H9 (cell line): ENCODE measurements at regions not wholly inside any gene's neighbourhood (a gene's known extent, or its start where the extent isn't known, plus 50 kb on each side); places are given as distances from the start of the nearest gene placed in this dataset.

ENCODE experiments used
- DNase-seq: peaks from one replicate; pipeline ENCODE4 v3.0.0-alpha.2; 2017
- H2AFZ ChIP-seq: one replicate; pipeline ENCODE4 v1.6.1; 2013; ENCODE audit warnings: mild to moderate bottlenecking, low read length, control low read depth, moderate library complexity
- H2AK5ac ChIP-seq: 2 replicates; pipeline ENCODE4 v1.6.1; 2013; ENCODE audit warnings: low read length, control low read depth, mixed read lengths; ENCODE audit not compliant: insufficient read length
- H2BK120ac ChIP-seq: one replicate; pipeline ENCODE4 v1.6.1; 2013; ENCODE audit warnings: low read depth, mild to moderate bottlenecking, low read length, control low read depth, inconsistent platforms; ENCODE audit not compliant: poor library complexity, severe bottlenecking
- H2BK12ac ChIP-seq: 2 replicates; pipeline ENCODE4 v1.6.1; 2013; ENCODE audit warnings: low read length, control low read depth, mixed read lengths, low read depth; ENCODE audit not compliant: insufficient read length
- H2BK15ac ChIP-seq: 2 replicates; pipeline ENCODE4 v1.6.1; 2013; ENCODE audit warnings: low read depth, low read length, control low read depth
- H2BK20ac ChIP-seq: one replicate; pipeline ENCODE4 v1.6.1; 2013; ENCODE audit warnings: low read depth, mild to moderate bottlenecking, low read length, control low read depth, inconsistent platforms; ENCODE audit not compliant: poor library complexity, severe bottlenecking
- H2BK5ac ChIP-seq: 2 replicates; pipeline ENCODE4 v1.6.1; 2013; ENCODE audit warnings: low read length, control low read depth, mixed read lengths; ENCODE audit not compliant: insufficient read length
- H3K14ac ChIP-seq: 2 replicates; pipeline ENCODE4 v1.6.1; 2013; ENCODE audit warnings: low read length, control low read depth; ENCODE audit not compliant: insufficient read depth
- H3K18ac ChIP-seq: 2 replicates; pipeline ENCODE4 v1.6.1; 2013; ENCODE audit warnings: low read depth, mild to moderate bottlenecking, mixed read lengths, low read length, control low read depth; ENCODE audit not compliant: insufficient read length
- H3K23ac ChIP-seq: 2 replicates; pipeline ENCODE4 v1.6.1; 2013; ENCODE audit warnings: low read length, control low read depth, mixed read lengths, low read depth; ENCODE audit not compliant: insufficient read length
- H3K23me2 ChIP-seq: 2 replicates; pipeline ENCODE4 v1.6.1; 2013; ENCODE audit warnings: low read depth, mild to moderate bottlenecking, mixed read lengths, low read length, control low read depth; ENCODE audit not compliant: insufficient read length, poor library complexity, severe bottlenecking
- H3K27ac ChIP-seq: 2 replicates; pipeline ENCODE4 v1.5.1; 2013; ENCODE audit warnings: low read length, control low read depth, mixed read lengths, low read depth; ENCODE audit not compliant: insufficient read length
- H3K27me3 ChIP-seq: 2 replicates; pipeline ENCODE4 v1.6.1; 2013; ENCODE audit warnings: low read length, control low read depth, inconsistent platforms; ENCODE audit not compliant: insufficient read depth
- H3K4ac ChIP-seq: 2 replicates; pipeline ENCODE4 v1.6.1; 2013; ENCODE audit warnings: low read depth, mild to moderate bottlenecking, control low read depth, inconsistent platforms, low read length, moderate library complexity
- H3K4me1 ChIP-seq: 2 replicates; pipeline ENCODE4 v1.6.1; 2013; ENCODE audit warnings: low read length, control low read depth, inconsistent platforms; ENCODE audit not compliant: insufficient read depth
- H3K4me2 ChIP-seq: 2 replicates; pipeline ENCODE4 v1.6.1; 2013; ENCODE audit warnings: low read length, control low read depth, mixed read lengths; ENCODE audit not compliant: insufficient read length, insufficient read depth
- H3K56ac ChIP-seq: 2 replicates; pipeline ENCODE4 v1.6.1; 2013; ENCODE audit warnings: low read depth, mild to moderate bottlenecking, mixed read lengths, low read length, control low read depth; ENCODE audit not compliant: insufficient read length
- H3K79me1 ChIP-seq: 2 replicates; pipeline ENCODE4 v1.6.1; 2013; ENCODE audit warnings: low read depth, mild to moderate bottlenecking, moderate library complexity, low read length, control low read depth, inconsistent platforms; ENCODE audit not compliant: insufficient read depth, poor library complexity, severe bottlenecking
- H3K79me2 ChIP-seq: 2 replicates; pipeline ENCODE4 v1.6.1; 2013; ENCODE audit warnings: low read length, control low read depth, inconsistent platforms; ENCODE audit not compliant: insufficient read depth
- H3K9ac ChIP-seq: 2 replicates; pipeline ENCODE4 v1.6.1; 2013; ENCODE audit warnings: low read length, control low read depth, mixed read lengths; ENCODE audit not compliant: insufficient read length; ENCODE audit errors: extremely low read depth
- H3K9me3 ChIP-seq: one replicate; pipeline ENCODE4 v1.6.1; 2013; ENCODE audit warnings: low read depth, low read length, inconsistent platforms; ENCODE audit not compliant: control insufficient read depth
- H3T11ph ChIP-seq: one replicate; pipeline ENCODE4 v1.6.1; 2013; ENCODE audit warnings: mild to moderate bottlenecking, low read length, control low read depth, inconsistent platforms
- H4K20me1 ChIP-seq: one replicate; pipeline ENCODE4 v1.6.1; 2013; ENCODE audit not compliant: control insufficient read depth, insufficient read length, insufficient read depth
- H4K5ac ChIP-seq: 2 replicates; pipeline ENCODE4 v1.6.1; 2013; ENCODE audit warnings: low read depth, mild to moderate bottlenecking, mixed read lengths, low read length, control low read depth; ENCODE audit not compliant: insufficient read length
- H4K8ac ChIP-seq: replicated peaks from 2 replicates; pipeline ENCODE4 v1.6.1; 2013; ENCODE audit warnings: low read length, control low read depth, mixed read lengths, low read depth; ENCODE audit not compliant: insufficient read length
- H4K91ac ChIP-seq: 2 replicates; pipeline ENCODE4 v1.6.1; 2013; ENCODE audit warnings: low read depth, mild to moderate bottlenecking, moderate library complexity, mixed read lengths, low read length, control low read depth; ENCODE audit not compliant: insufficient read length
- H3K27ac Mint-ChIP-seq, 3 experiments: 2 replicates in 2 of 3; 3 replicates in 1 of 3; pipeline ENCODE4 v1.8.0; 2020 to 2021; ENCODE audit warnings: mixed read lengths in 3 of 3, mild to moderate bottlenecking in 1 of 3, moderate library complexity in 1 of 3
- H3K27me3 Mint-ChIP-seq: 2 replicates; pipeline ENCODE4 v1.8.0; 2021; ENCODE audit warnings: low read depth, mild to moderate bottlenecking, moderate library complexity, mixed read lengths
- H3K36me3 Mint-ChIP-seq, 3 experiments: 2 replicates in 2 of 3; 3 replicates in 1 of 3; pipeline ENCODE4 v1.8.0; 2020 to 2021; ENCODE audit warnings: low read depth in 3 of 3, mixed read lengths in 3 of 3; ENCODE audit not compliant: insufficient read depth in 1 of 3
- H3K4me1 Mint-ChIP-seq, 2 experiments: 2 replicates each; pipeline ENCODE4 v1.8.0; 2020; ENCODE audit warnings: mixed read lengths in 2 of 2
- H3K4me3 Mint-ChIP-seq, 2 experiments: 2 replicates in 1 of 2; 3 replicates in 1 of 2; pipeline ENCODE4 v1.8.0; 2020 to 2021; ENCODE audit warnings: mild to moderate bottlenecking in 2 of 2, mixed read lengths in 2 of 2, moderate library complexity in 1 of 2
- H3K9me3 Mint-ChIP-seq, 2 experiments: 2 replicates in 1 of 2; 3 replicates in 1 of 2; pipeline ENCODE4 v1.8.0; 2020; ENCODE audit warnings: mild to moderate bottlenecking in 2 of 2, mixed read lengths in 2 of 2, moderate library complexity in 1 of 2
- WGBS: extraction: QIAGEN DNeasy Blood & Tissue Kit; methylation state at CpG from one replicate; pipeline ENCODE4 v1.1.7; 2013; ENCODE audit warnings: missing lambda C conversion rate, low lambda C conversion rate, mixed read lengths; ENCODE audit not compliant: insufficient read length; ENCODE audit errors: extremely low coverage; 5-methylcytosine and 5-hydroxymethylcytosine counted together
- TF ChIP-seq, protein P1 (sequence below): fragments of 200-600 bp; sonication (generic); conservative IDR thresholded peaks from 3 replicates; pipeline ENCODE4 v1.8.0; 2021; ENCODE audit warnings: antibody characterized with exemption, mild to moderate bottlenecking

DNA sequence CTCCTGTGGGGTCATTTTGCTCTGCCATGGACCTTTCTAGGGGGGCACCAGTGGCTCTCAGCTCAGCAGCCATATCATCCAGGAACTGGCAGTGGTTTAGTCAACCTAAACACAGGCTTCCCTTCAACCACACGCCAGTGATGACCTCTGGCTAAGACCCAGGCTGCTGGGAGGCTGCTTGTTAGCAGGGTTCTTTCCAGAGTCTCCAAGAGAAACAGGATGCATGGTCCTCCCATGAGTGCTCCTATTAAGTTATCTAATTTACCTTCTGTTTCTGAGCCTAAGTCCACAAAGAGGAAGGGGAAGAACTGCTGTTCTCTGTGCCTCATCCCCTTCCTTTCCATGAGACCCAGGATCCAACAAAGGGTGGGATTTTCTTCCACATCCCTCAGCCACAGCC lies 137.3 kb upstream of the PLXNA2 start:
- Histone ChIP-seq H3K23me2 (no peaks in the 10 kb centered on the region), H3K4me2 (no peak overlapping the region), H3T11ph (no peak overlapping the region), H3K14ac (no peak overlapping the region), H4K20me1 (no peaks in the 10 kb centered on the region), H3K27me3 (no peaks in the 10 kb centered on the region), H2BK20ac (no peak overlapping the region), H2BK12ac (no peak overlapping the region), H2BK120ac (no peak overlapping the region), H3K18ac (no peak overlapping the region), H2BK15ac (no peak overlapping the region), H2AFZ (no peak overlapping the region), H4K5ac (no peak overlapping the region), H3K9ac (no peak overlapping the region), H3K56ac (no peak overlapping the region), H4K91ac (no peak overlapping the region), H3K79me2 (no peaks in the 10 kb centered on the region), H4K8ac (no peak overlapping the region), H3K27ac (no peak overlapping the region), H3K23ac (no peak overlapping the region), H2BK5ac (no peak overlapping the region), H3K9me3 (no peaks in the 10 kb centered on the region), H2AK5ac (no peak overlapping the region), H3K4ac (no peak overlapping the region), H3K79me1 (no peaks in the 10 kb centered on the region), H3K4me1 (no peaks in the 10 kb centered on the region)
- Mint-ChIP-seq H3K27me3 (no peaks in the 10 kb centered on the region), H3K27ac (no peak overlapping the region), H3K9me3 (no peaks in the 10 kb centered on the region), H3K4me3 (no peak overlapping the region), H3K4me1 (no peaks in the 10 kb centered on the region), H3K36me3 (no peaks in the 10 kb centered on the region; a peak in 1 of 7 replicates)
- no CpG with 5 or more reads among the region's 1 CpG for WGBS
- no peak for DNase-seq
- TF ChIP-seq, protein P1, sequence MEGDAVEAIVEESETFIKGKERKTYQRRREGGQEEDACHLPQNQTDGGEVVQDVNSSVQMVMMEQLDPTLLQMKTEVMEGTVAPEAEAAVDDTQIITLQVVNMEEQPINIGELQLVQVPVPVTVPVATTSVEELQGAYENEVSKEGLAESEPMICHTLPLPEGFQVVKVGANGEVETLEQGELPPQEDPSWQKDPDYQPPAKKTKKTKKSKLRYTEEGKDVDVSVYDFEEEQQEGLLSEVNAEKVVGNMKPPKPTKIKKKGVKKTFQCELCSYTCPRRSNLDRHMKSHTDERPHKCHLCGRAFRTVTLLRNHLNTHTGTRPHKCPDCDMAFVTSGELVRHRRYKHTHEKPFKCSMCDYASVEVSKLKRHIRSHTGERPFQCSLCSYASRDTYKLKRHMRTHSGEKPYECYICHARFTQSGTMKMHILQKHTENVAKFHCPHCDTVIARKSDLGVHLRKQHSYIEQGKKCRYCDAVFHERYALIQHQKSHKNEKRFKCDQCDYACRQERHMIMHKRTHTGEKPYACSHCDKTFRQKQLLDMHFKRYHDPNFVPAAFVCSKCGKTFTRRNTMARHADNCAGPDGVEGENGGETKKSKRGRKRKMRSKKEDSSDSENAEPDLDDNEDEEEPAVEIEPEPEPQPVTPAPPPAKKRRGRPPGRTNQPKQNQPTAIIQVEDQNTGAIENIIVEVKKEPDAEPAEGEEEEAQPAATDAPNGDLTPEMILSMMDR: no peak
